ENCODE measurements at regions not wholly inside any gene's neighbourhood (a gene's known extent, or its start where the extent isn't known, plus 50 kb on each side); places are given as distances from the start of the nearest gene placed in this dataset.

DNA sequence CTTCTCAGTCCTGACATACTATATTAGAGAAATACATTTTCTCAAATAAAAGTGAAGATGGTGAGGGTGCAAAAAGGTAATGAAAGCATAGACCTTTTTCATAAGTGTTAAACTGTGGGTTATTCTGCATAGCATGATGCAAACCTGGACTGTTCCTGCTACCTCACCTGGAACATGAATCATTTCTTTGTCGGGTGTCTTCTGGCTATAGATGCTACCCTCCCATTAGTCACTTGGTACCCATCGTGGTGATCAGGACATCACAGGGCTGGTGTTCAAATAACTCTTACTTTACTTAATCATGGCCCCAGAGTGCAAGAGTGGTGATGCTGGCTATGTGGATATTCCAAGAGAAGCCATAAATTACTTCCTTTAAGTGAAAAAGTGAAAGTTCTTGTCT, 264.7 kb upstream of the AGA start:
- no peak overlapping the region for H3K4me3 ChIP-seq (ENCODE audit: low read depth, low read length)
- DNase-seq = no peak
- H3K9me3 ChIP-seq = no peaks in the 10 kb centered on the region
- no peaks in the 10 kb centered on the region for H3K36me3 ChIP-seq
- H3K27me3 ChIP-seq = no peaks in the 10 kb centered on the region
- H3K4me1 ChIP-seq = no peaks in the 10 kb centered on the region
- no peak for TF ChIP-seq CTCF (IDR thresholded peaks at IDR 0.05; ENCODE audit: low read depth, low read length)

GRCh38 chr4:177713454-177713853, 271.2 kb upstream of the AGA start:
- Histone ChIP-seq H3K36me3 (no peaks in the 10 kb centered on the region), H3K27me3 (no peaks in the 10 kb centered on the region), H3K4me3 (ENCODE audit: low read depth, low read length) (no peak overlapping the region), H3K4me1 (no peaks in the 10 kb centered on the region), H3K9me3 (no peaks in the 10 kb centered on the region)
- TF ChIP-seq CTCF (IDR thresholded peaks at IDR 0.05; ENCODE audit: low read depth, low read length) = no peak
- DNase-seq = no peak

GRCh38 chr4:177717407-177717806, 275.2 kb upstream of the AGA start:
- no peak for TF ChIP-seq CTCF (IDR thresholded peaks at IDR 0.05; ENCODE audit: low read depth, low read length)
- Histone ChIP-seq H3K4me3 (ENCODE audit: low read depth, low read length) (no peak overlapping the region), H3K36me3 (no peaks in the 10 kb centered on the region), H3K9me3 (no peaks in the 10 kb centered on the region), H3K27me3 (no peaks in the 10 kb centered on the region), H3K4me1 (no peaks in the 10 kb centered on the region)
- no peak for DNase-seq

DNA sequence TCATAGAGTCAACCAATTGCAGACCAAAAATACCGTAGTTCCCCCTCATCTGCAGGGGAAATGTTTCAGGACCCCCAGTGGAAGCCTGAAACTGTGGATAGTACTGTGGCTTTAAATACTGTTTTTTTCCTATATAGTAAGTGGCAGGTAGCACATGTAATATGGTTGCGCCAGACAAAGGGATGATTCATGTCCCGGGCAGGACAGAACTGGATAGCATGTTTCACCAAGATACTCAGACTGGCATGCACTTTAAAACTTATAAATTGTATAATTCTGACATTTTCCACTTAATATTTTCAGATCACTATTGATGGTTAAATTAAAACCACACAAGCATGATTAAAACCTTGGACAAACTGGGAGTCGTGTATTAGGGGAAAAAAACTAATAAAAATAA, 276.3 kb upstream of the AGA start:
- no peak for DNase-seq
- no peaks in the 10 kb centered on the region for H3K27me3 ChIP-seq
- H3K4me3 ChIP-seq (ENCODE audit: low read depth, low read length) = no peak overlapping the region
- no peak for TF ChIP-seq CTCF (IDR thresholded peaks at IDR 0.05; ENCODE audit: low read depth, low read length)
- H3K9me3 ChIP-seq = no peaks in the 10 kb centered on the region
- H3K36me3 ChIP-seq = no peaks in the 10 kb centered on the region
- H3K4me1 ChIP-seq = no peaks in the 10 kb centered on the region

DNA sequence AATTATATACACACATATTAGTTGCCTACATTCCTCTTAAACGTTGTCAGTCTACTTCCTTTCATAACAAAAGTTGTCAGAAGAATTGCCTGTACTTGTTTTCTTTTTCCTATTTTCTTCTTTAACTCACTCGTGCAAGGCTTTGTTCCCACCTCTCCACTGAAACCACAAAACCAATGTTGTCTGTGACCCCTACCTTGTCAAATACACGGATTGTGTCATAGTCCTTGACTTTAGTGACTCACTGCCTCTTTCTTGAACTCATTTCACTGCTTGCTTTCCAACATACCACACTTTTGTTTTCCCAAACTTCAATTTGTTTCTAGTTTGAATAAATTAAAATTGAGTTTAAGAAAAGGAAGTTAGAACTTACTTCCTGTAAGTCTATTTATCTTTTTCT, 283.9 kb upstream of the AGA start:
- Histone ChIP-seq H3K4me3 (ENCODE audit: low read depth, low read length) (no peak overlapping the region), H3K36me3 (no peaks in the 10 kb centered on the region)
- no peak for DNase-seq

More for the DNA sequence above, 283.9 kb upstream of the AGA start:
- TF ChIP-seq CTCF (IDR thresholded peaks at IDR 0.05; ENCODE audit: low read depth, low read length) = no peak
- Histone ChIP-seq H3K27me3 (no peaks in the 10 kb centered on the region), H3K4me1 (no peaks in the 10 kb centered on the region), H3K9me3 (no peaks in the 10 kb centered on the region)
